ENCODE measurements at regions not wholly inside any gene's neighbourhood (a gene's known extent, or its start where the extent isn't known, plus 50 kb on each side); places are given as distances from the start of the nearest gene placed in this dataset.

DNA sequence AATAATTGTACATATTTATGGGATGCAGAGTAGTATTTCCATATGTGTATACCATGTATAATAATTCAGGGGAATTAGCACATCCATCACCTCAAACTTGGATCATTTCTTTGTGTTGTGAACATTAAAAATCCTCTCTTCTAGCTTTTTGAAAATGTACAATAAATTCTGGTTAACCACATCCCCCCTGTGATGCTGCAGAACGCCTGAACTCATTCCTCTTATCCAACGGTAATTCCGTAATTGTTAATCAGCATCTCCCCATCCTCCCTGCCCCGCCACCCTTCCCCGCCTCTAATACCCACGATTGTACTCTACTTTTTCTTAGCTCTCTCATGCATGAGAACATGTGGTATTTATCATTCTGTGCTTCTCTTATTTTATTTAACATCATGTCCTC is 127.7 kb upstream of the ANKRD55 start:
- no peak for DNase-seq

DNA sequence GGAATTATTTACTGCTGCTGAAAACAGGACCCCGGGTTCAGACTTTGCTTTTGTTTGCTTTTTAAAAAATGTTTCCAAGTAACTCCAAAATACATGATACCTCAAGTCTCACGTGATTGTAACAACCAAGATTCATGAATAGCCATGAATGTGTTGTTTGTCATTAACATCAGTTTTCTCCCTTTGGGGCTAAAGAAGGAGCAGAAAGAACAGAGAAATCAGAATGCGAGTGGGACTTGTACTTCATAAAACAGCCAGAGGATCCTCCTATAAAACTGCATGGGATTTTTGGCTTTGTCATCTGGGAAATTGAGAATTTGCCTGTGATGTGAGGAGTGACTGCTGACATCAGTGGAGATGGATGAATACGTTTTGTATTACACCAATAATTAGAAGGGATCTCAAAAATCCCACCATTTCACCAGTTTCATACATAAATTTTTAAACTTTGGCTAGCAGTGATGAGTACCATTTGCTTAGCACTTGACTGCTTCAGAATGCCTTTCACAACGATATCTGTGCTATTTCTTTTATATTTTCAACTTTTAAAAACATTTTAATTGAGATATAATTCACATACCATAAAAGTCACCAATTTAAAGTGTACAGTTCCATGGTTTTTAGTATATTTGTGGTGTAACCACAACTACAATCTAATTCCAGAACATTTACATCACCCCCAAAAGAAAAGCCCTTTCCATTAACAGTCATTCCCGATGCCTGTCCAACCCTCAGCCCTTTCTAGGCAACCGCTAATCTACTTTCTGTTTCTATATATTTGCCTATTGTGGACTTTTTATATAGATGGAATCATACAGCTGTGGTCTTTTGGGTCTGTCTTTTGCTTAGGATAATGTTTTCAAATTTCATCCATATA is 126.9 kb upstream of the ANKRD55 start:
- DNase-seq: no peak

DNA sequence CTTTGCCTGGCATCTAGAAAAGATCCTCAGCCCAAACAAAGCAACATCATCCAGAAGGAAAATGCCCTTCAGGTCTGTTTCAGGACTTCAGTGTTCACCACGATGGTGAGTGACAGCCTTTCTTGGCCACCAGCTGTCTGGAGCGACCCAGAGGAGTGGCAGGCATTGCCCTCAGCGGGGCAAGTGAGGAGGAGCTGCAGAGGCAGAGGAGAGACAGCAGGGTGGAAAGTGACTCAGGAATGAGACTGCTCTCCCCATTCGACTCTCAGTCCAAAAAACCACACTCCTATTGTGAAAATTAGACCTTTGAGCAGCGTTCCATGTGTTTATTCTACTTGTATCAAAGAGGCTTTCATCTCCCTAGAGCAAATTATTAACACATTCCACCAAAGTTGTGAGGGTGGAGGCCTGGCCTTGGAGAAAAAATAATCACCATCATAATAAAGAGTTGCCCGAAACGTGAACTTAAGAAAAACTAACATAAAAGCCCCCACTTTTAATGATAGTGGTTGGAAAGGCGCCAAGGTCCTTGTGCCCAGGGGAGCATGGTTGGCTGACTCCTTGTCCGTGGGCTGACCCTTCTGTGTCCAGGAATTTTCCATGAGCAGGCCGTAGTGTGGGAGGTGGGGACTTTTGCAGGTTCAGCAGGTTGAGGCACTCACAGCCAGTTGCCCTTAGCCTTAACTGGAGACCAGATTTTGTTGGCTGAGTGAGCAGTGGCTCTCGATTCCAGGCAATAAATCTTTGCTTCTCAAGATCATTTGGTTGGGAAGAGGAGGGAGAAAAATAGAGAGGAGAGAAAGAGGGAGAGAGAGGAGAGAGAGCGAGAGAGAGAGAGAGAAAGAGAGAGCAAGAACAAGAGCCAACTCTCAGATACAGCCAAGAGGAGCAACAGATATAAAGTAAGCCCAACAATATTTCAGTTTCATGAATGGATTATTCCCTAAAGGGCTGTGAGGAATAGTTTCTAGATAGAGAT is 125.9 kb upstream of the ANKRD55 start:
- no peak for DNase-seq

DNA sequence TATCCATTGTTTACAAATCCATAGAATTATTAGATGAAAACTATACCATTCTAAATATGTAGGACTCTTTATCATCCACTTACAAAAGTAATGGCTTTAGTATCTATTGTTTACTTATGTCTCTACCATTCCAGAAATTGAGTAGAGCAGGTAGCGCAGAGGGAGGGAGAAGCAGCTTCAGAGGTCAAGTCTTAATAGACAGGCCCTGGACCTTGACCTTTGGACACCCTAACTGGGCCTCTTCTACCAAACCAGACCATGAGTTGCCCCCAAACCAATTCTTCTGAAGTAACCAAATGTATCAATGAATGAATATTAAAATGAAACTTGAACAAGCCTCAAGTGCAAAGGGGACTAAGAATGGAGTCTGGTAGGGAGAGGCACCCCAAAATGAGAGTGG is 124.9 kb upstream of the ANKRD55 start:
- no peak for DNase-seq

DNA sequence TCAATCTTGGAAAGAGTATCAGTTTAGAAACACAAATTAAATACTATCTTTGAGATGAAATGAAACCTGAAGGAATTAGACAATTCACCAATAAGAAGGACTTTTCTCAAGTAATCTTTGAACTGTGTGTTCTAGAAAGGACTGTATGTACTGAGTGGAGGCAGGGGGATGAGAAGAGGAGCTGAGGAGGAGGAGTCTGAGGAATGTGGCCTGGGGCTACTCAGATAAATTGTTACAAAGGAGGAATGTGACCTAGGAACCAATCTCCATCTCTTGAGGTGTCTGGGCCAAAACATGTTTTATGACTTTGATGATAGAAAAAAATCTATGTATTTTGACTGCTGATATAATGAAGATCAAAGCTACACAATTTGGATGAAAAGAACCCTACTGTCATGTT is 124.3 kb upstream of the ANKRD55 start:
- DNase-seq: no peak

DNA sequence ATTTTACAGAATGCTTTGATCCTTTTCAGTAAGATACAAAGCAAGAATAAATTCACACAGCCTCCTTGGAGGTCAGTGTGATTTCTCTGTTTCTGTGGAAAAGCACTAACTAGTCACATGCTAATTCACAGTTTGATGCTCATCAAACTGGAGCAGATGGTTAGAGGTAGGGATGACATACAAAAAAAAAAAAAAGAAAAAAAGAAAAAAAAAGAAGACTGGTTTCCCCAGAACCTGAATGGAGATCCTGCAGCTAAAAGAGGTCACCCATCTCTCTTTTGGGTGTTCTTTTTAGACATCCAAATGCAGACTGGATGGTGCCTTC is 123.7 kb upstream of the ANKRD55 start:
- no peak for DNase-seq

DNA sequence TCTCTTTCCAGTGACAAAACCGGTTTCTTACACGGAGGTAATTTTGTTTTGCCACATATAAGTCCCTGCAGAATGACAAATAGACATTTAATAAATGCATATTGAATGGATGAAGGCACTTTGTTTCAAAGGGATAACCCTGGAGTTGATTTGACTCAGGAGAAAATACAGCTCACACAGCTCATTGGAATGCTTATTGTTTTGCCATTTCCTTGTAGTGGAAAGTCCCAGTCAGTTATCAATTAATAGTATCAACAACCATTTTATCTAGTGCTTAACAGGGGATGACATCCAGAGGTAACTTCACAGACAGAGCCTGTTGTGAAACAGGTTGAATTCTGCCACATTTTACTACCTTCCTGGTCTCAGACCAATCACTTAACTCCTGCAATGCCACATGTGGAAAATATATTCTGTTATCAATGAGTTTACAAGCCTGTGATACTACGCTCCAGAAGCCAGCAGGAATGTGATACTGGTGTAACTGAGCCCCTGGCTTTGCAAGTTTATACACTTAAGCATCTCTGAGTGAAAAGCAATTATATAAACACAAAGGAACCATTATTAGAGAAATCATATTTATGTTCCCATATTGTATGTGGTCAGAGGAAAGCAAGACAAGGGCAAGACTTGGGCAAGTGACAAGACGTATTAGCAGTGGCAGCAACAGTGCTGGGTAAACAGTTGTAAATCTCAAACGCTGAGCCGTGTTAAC is 123.1 kb upstream of the ANKRD55 start:
- DNase-seq: no peak

DNA sequence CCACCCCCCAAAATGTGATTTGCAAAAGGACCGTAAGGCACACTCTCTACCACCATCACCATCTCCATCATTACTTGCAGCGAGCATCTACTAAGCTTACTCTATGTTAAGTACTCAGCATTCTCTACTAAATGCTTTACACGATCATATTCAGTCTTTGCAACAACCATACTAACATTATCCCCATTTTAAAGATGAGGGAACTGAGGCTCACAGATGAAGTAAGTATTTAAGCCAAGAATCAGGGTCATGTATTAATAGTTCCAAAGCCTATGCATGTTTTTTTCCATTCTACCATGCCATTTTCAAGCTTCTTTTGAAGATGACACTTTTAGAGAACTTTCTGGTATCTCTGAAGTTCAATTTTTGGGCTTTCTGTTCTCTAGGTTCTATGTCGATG is 121.7 kb upstream of the ANKRD55 start:
- no peak for DNase-seq

DNA sequence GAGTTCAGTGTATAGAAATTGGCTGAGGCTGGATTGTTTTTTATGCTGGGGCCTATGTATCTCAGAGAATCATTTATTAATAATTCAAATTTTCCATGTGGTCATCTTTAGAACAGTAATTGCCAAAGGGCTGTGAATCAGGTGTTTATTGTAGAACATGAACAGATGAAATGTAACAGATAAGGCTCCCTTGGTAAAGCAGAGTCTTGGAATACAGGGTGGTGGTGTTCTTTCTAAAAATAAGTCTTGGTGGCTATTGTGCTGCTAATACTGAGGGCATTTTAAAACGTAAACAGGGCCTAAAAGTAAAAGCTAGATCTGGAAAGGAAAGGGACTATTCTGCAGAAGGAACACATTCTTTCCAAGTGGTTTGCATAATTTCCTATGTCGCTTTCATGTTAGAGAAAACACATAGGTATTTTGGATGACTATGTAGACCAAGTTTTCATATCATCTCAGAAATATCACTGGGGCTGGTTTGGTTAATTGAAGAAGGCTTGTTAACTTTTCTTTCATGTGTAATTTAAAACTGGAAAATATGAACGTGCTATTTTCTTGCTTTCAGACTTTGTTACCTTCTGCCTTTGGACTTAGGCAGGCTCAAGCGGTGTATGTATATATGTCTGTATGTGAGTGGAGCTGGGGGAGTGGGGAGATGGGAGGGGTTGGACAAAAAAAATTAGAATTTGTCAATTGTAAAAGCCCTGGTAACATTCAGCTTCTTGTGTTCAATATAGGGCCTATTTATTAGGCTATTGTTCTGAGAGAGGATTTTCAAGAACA is 119.9 kb upstream of the ANKRD55 start:
- DNase-seq: no peak

DNA sequence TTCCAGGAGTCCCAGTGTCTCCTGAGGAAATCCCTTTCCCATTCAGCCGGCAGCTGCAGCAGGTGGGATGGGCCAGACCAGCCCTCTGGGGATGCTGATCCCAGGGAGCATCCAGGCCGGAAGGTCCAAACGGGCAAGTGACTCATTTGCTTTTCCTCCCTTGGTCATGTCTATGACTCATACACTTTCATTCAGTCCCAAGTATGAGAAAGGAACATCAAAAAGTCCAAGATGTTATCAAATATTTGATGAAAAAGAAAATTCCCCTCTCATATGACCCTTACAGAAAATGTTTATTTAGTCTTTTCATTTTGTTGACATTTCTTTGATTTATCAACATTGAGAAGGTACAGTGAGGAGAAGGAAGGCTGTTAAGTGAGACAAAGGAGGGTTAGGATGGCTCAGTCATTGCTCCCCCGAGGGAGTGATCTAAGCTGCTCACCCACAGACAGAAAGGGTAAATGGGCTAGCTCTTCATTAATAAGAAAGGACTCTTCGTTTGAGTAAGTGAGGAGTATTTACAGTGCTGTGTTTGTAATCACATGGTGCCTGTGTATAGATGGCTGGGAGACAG is 117.6 kb upstream of the ANKRD55 start:
- DNase-seq: peak; percentile 89

DNA sequence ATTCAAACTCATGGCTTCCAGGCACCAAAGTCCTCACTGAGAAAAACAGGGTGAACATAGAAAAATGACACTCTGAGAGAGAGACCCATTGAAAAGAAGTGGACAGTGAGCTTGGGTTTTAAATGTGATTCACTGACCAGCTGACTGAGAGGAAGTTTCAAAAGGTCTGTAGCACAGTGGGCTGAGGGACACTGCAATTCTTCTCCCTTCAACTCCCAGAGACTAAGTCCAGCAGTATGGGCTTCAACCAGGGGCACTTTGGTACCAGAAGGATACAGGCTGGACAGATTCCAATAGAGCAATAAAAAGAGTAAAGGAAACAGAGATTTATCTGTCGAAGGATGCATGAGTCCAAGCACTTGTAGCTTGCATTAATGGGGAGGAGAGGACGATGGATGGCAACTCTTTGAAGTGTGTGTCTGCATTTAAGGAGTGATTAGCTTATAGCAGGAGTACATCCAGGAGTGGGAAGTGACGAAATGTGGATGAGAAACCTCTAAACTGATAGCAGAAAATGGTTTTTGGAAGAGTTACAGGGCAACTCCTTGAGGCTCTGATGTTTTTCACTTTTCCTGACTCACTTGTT is 117.0 kb upstream of the ANKRD55 start:
- no peak for DNase-seq

DNA sequence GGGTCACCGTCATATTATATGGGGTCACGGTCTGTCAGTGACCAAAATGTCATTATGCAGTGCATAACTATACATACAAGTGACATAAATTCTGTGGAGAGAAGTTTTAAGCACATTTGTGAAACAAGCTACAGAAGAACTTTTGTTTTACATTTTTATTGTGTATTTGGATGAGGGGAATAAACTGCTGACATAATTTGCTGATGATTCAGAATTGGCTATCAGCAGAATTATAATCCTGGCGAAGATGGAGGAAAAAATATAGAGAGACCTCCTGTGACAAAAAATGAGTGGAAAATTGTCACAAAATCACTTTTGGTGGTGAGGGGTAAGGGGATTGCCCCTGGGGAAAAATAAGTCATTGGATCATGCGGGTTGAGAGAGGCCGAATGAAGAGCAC is 116.3 kb upstream of the ANKRD55 start:
- DNase-seq: no peak

DNA sequence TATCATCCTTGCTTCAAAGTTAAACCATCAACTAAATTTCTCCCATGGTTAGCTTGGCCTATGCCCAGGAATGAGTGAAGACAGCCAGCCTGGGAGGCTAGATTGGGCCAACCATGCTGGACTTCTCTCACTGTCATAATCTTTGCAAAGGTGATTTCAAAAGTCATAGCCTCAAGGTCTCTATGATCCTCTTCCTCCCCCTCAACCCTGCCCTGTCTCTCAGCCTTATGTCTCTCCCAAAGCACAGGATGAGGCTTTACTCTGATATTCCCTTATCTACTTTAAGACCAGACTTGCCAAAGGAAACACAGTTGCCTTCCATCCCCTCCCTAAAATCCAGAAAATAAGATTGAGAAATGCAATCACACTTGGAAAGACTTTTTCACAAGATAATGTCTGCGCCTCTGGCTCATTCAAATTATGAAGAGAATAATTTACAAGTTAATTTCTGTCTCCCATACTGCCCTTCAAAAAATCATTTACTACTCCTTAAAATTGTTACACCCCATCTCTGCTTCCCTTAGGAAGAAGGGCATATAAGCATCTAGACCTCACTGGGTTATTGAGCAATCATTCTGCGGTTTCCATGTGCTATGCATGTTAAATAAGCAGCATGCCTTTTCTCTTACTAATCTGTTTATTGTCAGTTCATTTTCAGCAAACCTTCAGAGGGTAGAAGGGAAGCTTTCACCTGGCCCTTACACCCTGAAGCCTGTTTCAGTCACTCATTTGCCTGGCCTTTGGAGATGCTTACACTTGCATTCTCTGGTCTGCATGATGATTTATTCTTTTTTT is 113.8 kb upstream of the ANKRD55 start:
- no peak for DNase-seq

DNA sequence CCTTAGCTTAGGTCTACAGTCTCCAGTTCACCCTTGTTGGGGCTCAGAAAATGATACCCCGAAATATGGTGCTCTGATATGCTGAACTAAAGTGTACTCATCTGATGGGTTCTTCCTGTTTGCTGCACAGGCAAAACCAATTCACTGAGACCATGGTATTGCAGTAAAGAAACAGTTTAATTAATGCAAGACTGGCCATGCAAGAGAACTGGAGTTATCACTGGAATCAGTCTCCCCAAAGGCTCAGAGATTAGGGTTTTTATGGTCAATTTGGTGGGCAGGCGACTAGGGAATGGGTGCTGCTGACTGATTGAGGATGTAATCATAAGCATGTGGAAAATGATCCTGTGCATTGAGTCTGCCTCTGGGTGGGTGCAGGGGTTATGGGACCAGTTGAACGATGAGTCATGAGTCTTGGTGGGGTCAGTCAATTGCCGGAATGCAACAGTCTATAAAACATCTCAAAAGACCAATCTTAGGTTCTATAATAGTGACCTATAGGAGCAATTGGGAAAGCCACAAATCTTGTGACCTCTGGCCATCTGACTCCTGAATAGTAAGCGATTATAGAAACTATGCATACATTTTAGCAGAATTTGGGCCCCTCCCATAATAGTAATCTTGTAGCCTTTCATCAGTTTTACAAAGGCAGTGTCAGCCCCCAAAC is 113.0 kb upstream of the ANKRD55 start:
- no peak for DNase-seq

DNA sequence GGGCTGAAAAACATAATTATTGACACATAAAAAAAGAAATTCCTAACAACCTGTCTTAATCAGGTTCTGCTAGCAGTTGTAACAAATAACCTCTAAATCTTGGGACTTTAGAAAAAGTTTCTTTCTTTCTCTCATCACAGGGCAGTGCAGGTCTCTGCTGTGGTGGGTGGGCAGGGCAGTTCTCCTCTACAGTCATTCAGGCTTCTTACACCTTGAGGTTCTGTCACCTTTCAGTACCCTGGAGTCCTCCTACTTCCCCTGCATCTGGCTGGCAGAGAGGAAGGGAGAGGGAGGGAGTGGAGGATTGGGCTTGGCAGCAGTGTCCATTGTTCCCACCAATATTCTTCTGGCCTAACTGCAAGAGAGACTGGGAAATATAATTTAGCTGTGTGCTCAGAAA is 112.2 kb upstream of the ANKRD55 start:
- DNase-seq: no peak

DNA sequence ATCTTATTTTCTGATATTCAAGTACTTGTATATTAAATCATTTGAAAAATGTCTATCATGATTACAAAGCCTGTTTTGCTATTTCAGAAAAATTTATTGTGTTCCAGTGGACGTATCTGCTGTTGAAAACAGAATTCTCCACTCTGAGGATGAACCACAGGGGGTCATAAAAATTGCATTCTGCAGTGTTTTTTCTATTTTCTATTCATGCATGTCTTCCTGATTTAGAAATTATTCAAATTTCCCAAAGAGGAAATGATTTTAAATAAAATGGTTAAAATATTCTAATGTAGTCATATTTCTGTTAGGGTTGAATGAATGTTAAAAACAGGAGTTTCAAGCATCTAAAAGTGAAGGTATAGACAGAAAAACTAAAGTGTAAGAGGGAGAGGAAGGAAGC is 111.5 kb upstream of the ANKRD55 start:
- DNase-seq: no peak

DNA sequence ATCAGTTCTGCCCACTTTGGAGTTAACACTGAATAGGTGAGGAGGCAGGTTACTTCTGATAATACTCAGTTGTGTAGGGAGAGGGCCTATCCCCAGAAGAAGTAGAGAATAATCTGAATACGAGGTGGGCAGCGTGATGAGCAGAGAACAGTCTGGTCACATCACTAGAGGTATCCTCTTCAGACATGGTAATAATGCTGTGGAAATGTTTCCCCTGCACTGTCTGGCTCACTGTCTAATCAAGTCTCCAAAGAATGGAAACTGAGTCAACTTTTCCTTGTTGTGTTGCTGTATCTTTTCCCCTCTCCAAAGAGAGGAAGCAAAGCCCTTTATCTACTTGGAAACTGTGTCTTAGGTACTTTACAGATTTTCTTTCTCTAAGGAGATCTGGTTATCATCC is 110.9 kb upstream of the ANKRD55 start:
- no peak for DNase-seq

DNA sequence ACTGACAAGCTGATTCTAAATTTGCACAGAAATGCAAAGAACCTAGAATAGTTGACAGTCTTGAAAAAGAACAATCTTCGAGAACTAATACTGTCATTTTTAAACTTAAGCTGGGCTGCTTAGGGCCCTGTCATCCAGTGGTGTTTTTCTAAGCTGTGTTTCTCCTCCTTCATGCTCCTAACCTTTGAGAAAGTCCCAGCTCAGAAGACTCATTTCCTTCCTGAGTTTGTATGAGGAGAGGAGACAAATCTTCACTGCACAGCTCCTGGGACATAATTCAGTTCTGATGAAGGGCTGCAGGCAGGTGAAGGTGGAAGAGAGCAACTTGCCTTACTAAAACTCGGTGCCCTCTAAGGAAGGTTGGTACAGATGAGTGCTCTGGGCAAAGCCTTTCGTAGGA is 109.5 kb upstream of the ANKRD55 start:
- no peak for DNase-seq

DNA sequence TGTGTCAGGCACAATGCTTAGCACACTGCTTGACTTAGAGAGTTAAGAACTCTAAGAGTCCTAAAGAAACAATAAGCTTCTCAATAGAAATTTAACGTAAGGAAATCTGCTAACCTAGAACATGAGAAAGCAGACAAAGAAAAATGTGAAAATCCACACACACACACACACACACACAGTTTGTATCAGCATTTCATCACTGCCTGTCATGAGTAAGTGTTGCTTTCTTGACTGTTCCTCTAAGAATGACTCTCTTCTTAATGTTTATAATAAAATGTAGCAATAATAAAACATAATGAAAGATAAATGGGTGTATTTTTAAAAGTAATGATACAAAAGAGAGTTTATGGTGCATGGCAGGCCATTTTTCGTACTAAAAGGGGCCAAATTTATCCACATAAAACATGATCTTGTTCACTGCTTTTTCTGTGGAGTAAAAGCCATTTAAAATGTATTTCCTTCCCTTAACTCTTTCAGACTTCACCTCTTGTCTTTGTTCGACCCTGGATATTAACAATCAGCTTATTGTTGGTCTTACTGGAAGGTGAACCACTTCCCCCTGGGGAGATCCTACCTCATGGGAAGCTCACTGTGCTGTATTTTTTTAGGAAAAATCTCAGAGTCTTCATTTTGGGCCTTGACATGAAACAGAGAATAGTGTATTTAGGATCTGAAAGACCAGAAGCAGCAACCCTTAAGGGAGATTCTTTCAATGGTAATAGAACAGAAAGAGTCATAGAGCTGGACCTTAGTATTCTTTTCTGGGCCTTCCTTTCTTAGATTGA is 107.3 kb upstream of the ANKRD55 start:
- DNase-seq: no peak

DNA sequence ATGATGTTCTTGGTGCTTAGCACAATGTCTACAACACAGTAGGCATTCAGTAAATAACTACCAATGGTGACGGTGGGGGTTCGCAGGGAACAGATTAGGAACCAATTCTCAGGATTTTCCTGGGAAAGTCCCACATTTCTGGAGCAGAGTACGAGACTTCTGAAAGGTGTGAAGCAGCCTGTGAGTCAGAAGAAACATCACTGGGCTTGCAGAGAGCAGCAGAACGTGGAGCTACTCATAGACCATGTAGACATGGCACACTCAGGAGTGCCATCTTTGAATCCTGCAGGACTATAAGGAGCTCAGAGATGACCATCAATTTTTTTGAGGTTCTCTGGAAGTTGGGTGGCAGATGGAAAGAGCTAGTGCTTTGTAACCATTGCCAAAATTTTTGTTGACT is 106.6 kb upstream of the ANKRD55 start:
- no peak for DNase-seq
